Activated T-helper 1 cell treated with anti-CD3 and anti-CD28 coated beads, Interleukin-12 subunit alpha, Interleukin-12 subunit beta, Interleukin-2, Interleukin-4 antibody, amounts not matched to agents 30 ng/mL and 10 ng/mL and 1 ng/mL, durations not matched to agents 14 hours and 24 hours and 36 hours (primary cell): ENCODE measurements at regions not wholly inside any gene's neighbourhood (a gene's known extent, or its start where the extent isn't known, plus 50 kb on each side); places are given as distances from the start of the nearest gene placed in this dataset.

Experiments used
- DNase-seq: peaks from one replicate; pipeline ENCODE4 v3.0.0; 2021; ENCODE audit warnings: low spot score
- H3K27ac Mint-ChIP-seq: one replicate; pipeline ENCODE4 v1.8.0; 2021; ENCODE audit warnings: mild to moderate bottlenecking, mixed read lengths
- H3K27me3 Mint-ChIP-seq: one replicate; pipeline ENCODE4 v1.8.0; 2022; ENCODE audit warnings: mild to moderate bottlenecking, moderate library complexity, mixed read lengths; ENCODE audit not compliant: insufficient read depth
- H3K36me3 Mint-ChIP-seq: one replicate; pipeline ENCODE4 v1.8.0; 2021; ENCODE audit warnings: low read depth, mixed read lengths
- H3K4me1 Mint-ChIP-seq: one replicate; pipeline ENCODE4 v1.8.0; 2021; ENCODE audit warnings: low read depth, mixed read lengths
- H3K4me3 Mint-ChIP-seq: one replicate; pipeline ENCODE4 v1.8.0; 2021; ENCODE audit warnings: mild to moderate bottlenecking, moderate library complexity, mixed read lengths
- H3K9me3 Mint-ChIP-seq: one replicate; pipeline ENCODE4 v1.8.0; 2021; ENCODE audit warnings: mixed read lengths
- intact Hi-C: fragments of 100-400 bp; cut with micrococcal nuclease; formaldehyde crosslinking; loops from one replicate; pipeline ENCODE4 v1.15.1; 2024

DNA sequence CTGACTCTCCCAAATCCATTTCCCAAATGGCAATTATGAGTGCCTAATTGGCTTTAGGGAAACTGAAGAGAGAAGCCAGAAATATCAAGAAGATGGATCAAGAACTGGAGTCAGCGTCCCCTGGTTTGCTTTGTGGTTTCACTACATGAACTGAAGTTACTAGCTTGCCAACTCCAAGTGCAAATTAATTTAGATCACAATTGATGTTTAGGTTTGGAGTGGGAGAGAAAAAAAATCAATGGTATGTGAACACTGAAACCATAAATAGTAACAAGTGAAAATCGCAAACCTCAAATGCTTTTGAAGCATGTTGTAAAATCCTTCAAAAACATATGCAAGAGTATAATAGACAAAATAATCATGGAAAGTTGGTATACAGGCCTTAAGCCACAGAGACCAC, 1528.6 kb upstream of the SLC10A2 start:
- H3K27me3 Mint-ChIP-seq, result no peaks in the 10 kb centered on the region
- no peaks in the 10 kb centered on the region for H3K4me1 Mint-ChIP-seq
- H3K9me3 Mint-ChIP-seq, result no peaks in the 10 kb centered on the region
- H3K27ac Mint-ChIP-seq, result no peak overlapping the region
- intact Hi-C loops, result no loop called here
- H3K4me3 Mint-ChIP-seq, result no peak overlapping the region
- DNase-seq, result no peak
- H3K36me3 Mint-ChIP-seq, result no peaks in the 10 kb centered on the region

DNA sequence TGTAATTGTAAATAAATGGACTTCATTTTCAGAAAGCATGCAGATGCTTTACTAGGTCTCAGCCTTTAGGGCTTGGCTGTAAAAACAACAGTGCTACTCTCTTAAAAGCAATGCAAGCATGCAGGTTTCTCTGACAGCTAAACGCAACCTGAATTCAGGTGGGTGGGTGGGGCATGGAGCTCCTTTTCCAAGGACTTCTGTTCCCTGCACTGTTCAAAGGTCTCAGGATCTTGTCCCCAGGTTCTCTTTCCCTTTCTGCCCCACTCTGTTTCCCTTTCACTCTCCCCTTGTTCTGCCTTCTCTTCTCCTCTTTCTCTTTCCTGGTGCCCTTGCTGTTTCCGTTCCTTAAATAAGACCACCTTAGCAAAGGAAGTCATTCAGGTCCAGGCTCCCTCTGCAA, 1527.5 kb upstream of the SLC10A2 start:
- H3K9me3 Mint-ChIP-seq, result no peaks in the 10 kb centered on the region

DNA sequence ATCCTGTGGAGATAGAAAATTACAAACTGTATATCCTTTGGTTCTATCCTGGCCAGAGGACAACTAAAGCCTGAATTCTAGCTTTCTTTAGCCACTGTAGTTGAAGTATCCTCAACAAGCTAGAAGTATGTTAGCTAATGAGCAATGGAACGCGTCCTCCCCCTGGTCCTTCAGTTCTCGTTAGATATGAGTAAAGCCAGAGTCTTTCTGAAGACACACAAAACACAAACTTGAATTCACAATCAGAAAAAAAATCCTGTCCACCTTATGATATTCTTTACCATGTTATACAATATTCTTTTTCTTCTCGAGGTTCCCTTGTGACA, 1527.0 kb upstream of the SLC10A2 start:
- H3K36me3 Mint-ChIP-seq, result no peaks in the 10 kb centered on the region
- H3K4me3 Mint-ChIP-seq, result no peak overlapping the region
- intact Hi-C loops, result no loop called here
- no peak overlapping the region for H3K27ac Mint-ChIP-seq
- no peaks in the 10 kb centered on the region for H3K9me3 Mint-ChIP-seq
- peaks cover 2% of the 10 kb centered on the region for H3K27me3 Mint-ChIP-seq
- DNase-seq, result no peak
- no peaks in the 10 kb centered on the region for H3K4me1 Mint-ChIP-seq

More for the DNA sequence above, 1527.5 kb upstream of the SLC10A2 start:
- DNase-seq, result no peak
- Mint-ChIP-seq H3K27ac (no peak overlapping the region), H3K27me3 (peaks cover 1% of the 10 kb centered on the region), H3K4me3 (no peak overlapping the region), H3K4me1 (no peaks in the 10 kb centered on the region), H3K36me3 (no peaks in the 10 kb centered on the region)
- intact Hi-C loops, result no loop called here

DNA sequence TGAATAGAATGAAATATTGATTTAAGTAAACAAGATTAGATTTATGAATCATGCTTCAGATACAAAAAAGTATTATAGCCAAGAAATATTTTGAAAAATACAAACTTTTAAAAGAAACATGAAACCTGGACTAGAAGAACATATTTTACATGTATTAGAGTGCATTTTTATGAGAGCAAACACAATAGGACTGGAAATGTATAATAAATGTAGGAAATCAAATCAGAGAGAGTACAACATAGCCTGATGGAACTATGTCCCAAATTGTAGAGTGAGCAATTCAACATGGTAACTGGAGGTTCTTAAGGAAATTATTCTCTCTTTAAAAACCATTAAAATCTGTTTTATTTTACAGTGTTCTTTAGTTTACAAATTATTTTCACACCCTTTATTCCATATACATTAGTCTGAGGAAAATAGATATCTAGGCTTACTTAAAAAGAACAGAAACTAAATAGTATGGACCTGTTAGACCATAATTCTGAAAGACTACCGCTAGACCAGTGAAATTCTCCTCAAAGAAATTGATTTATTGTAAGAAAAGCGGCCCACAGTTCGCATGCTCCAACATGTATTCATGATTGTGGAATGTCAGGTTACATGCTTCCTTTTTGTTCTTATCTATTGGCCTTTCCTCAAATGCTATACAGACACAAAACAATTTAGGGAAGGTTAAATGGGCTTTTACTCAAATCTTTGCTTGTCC, 1526.5 kb upstream of the SLC10A2 start:
- DNase-seq, result no peak
- intact Hi-C loops, result no loop called here
- no peak overlapping the region for H3K4me3 Mint-ChIP-seq
- H3K27ac Mint-ChIP-seq, result no peak overlapping the region
- no peaks in the 10 kb centered on the region for H3K4me1 Mint-ChIP-seq
- no peaks in the 10 kb centered on the region for H3K36me3 Mint-ChIP-seq
- H3K27me3 Mint-ChIP-seq, result peaks cover 2% of the 10 kb centered on the region
- no peaks in the 10 kb centered on the region for H3K9me3 Mint-ChIP-seq

DNA sequence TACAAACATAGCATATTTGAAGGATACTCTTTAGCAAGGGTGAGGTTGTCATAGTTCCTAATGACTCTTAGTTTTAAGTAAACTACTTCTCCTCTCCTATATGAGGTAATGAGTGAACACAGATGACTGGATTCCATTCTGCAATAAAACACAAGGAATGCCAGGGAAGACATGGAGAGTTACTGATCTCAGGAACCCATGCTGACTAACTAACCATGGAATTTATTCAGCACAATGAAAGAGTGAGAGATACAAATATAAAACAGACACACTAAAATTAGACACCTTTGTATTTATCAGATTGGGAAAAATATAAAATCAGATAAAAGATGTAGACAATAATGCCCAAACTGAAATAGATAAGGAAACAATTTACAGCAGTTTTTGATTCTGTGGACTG, 1525.9 kb upstream of the SLC10A2 start:
- DNase-seq, result no peak
- Mint-ChIP-seq H3K4me1 (no peaks in the 10 kb centered on the region), H3K27ac (no peak overlapping the region), H3K4me3 (no peak overlapping the region), H3K27me3 (peaks cover 2% of the 10 kb centered on the region), H3K36me3 (no peaks in the 10 kb centered on the region), H3K9me3 (no peaks in the 10 kb centered on the region)
- intact Hi-C loops, result no loop called here

DNA sequence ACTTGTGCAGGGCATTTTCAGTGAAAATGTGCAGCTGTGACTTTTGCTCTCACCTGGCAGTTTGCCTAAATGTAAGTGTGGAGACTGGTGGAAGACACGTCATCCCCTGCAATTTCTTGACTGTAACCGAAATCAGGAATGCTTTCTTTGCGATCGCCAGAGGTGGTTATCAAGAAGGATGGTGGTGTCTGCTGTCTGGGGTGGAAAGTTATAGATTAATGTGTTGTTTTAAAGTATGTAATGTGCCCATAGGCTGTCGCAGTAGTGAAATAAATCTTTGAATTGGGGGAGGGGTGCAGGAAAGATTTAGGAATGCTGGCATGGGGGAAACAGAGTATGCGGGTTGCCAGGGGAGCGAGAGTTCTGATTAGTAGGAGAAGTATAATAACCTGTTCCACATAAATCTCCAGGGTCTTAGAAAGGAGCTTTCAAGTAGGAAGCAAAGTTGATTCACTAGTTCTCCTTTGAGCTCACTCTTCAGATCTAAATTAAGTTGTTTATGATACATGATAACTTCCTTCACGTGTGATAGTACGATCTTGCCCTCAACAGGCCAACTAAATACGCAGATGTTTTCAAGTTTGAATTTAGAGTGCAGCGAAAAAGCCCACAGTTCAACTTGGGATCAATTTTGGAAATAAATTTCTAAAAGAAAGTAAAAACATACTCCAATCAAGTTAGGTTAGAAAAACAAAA, 1520.0 kb upstream of the SLC10A2 start:
- H3K4me3 Mint-ChIP-seq, result no peak overlapping the region
- no peak for DNase-seq
- H3K9me3 Mint-ChIP-seq, result no peaks in the 10 kb centered on the region
- H3K4me1 Mint-ChIP-seq, result no peaks in the 10 kb centered on the region
- H3K27ac Mint-ChIP-seq, result no peak overlapping the region
- no peaks in the 10 kb centered on the region for H3K36me3 Mint-ChIP-seq
- H3K27me3 Mint-ChIP-seq, result peaks cover 2% of the 10 kb centered on the region
- intact Hi-C loops, result no loop called here

DNA sequence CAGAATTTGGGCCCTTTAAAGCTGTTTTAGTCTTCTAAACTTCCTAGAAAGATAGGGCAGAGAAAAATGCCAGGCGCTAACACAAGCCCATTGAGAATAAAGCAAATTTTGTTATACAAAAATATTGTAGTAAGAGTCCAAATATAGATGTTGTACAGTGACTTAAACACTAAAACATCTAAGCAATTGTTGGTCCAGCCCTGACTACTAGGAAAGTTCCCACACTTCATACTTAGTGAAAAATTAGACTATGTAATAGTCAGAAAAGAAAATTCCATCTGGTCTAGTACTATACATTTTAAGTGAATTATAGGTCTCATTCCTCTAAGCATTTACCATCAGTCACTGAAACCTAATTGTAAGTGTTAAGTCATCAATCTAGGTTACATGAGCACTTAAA, 1518.3 kb upstream of the SLC10A2 start:
- Mint-ChIP-seq H3K4me3 (no peak overlapping the region), H3K4me1 (no peaks in the 10 kb centered on the region), H3K27ac (no peak overlapping the region), H3K27me3 (peaks cover 2% of the 10 kb centered on the region), H3K9me3 (no peaks in the 10 kb centered on the region), H3K36me3 (no peaks in the 10 kb centered on the region)
- intact Hi-C loops, result no loop called here
- DNase-seq, result no peak

DNA sequence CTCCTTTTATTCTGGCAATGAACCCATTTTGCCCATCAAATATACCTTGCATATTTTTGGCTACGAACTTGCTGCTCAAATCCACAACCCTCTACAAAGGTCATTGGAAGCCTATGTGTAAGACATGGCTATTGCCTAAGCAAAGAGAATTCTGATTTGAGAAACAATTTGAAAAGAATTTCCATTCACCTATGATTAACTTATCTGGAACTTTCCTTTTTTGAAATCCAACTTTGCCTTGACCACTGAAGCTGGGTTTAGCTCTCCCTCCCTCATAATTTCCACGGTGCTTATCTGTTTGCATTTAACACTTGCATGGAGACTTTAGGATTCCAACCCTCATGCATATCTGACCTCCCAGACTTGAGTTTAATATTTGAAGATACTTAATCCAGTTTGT, 1514.7 kb upstream of the SLC10A2 start:
- Mint-ChIP-seq H3K4me1 (no peaks in the 10 kb centered on the region), H3K27me3 (no peaks in the 10 kb centered on the region), H3K4me3 (no peak overlapping the region), H3K9me3 (no peaks in the 10 kb centered on the region), H3K27ac (no peak overlapping the region), H3K36me3 (no peaks in the 10 kb centered on the region)
- intact Hi-C loops, result no loop called here
- DNase-seq, result no peak

DNA sequence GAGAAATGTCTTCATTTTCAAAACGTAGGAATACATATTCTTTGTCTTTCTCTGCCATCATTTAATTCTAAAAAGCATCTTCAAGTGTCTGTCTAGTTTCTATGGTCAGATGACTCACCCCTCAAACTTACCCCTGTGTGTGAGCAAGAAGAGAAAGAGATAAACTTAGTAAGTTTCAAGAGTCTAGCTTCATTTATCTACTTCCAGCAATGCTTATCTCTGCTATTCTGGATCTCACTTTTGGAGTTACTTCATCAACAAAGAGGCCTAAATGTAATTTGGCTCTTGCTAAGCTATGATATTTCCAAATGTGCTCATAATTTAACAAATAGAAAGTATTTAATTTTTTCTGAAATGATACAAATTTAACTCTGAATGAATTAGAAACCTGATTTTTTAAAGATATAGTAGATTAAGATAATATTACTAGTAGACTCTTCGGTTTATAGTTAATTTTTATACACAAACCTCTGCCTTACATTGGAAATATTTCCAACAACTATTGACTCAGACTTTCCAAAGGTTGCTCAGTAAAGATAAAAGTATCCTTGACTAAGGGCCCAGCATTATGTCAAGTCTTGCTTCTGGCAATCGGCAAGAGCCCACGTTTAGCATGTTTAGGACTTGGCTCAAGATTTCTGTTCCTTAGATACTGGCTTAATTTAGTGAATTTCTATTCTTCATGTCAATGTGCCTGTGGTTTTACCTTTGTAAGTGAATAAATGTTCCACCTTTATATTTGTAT, 1511.0 kb upstream of the SLC10A2 start:
- no peaks in the 10 kb centered on the region for H3K27me3 Mint-ChIP-seq
- no peak overlapping the region for H3K27ac Mint-ChIP-seq
- no peak for DNase-seq
- intact Hi-C loops, result no loop called here
- H3K36me3 Mint-ChIP-seq, result no peaks in the 10 kb centered on the region
- no peak overlapping the region for H3K4me3 Mint-ChIP-seq
- no peaks in the 10 kb centered on the region for H3K9me3 Mint-ChIP-seq
- H3K4me1 Mint-ChIP-seq, result no peaks in the 10 kb centered on the region

DNA sequence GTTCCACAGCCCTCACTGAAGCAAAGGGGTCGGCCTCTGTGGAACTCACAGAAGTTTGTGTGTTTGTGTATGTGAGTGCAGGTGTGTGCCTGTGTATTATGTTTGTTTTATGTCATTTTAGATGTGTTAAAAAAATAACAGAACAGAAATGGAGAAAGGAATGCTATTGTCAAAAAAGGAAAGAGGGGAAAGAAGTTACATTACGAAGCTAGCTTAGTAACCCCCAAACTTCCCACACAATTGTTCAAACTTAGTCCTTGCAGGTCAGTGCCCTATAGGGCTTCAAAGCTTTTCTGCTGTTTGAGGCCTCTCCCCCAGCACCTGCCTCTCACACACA, 1505.6 kb upstream of the SLC10A2 start:
- H3K27ac Mint-ChIP-seq, result no peak overlapping the region
- H3K27me3 Mint-ChIP-seq, result peaks cover 1% of the 10 kb centered on the region
- H3K4me3 Mint-ChIP-seq, result no peak overlapping the region
- intact Hi-C loops, result no loop called here
- no peaks in the 10 kb centered on the region for H3K9me3 Mint-ChIP-seq
- H3K36me3 Mint-ChIP-seq, result no peaks in the 10 kb centered on the region
- no peaks in the 10 kb centered on the region for H3K4me1 Mint-ChIP-seq
- no peak for DNase-seq

DNA sequence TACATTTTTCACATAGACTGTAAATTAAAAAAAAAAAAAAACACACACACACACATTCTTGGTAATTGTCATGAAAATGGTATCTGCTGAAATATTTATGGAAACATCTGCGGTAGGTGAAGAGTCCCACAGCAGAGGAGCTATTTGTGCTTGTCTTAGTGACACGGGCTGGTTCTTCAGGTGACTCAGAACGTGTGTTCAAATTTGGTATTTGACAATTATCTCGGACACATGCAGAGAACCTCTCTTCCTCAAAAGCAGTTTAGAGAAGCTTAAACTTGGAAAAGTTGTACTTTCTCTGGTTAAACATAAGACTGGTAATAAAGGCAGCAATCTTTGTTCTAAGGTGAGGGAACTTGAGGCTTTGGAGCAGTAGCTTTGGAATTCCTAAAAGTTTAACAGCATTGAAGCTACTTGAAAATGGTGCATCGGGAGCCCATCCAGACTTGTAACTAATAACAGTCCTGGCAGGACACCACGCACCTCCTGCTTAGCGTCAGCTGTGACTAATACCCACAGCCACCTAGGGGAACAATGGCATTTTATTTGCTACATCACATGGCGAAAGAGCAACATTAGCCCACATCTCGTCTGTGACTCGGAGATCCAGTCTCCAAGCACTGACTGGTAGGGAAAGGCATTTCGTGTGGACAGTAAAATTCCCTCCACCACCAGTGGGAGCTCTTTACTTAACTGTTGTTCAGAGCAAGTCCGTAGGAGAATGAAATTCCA, 1505.1 kb upstream of the SLC10A2 start:
- Mint-ChIP-seq H3K36me3 (no peaks in the 10 kb centered on the region), H3K4me1 (no peaks in the 10 kb centered on the region), H3K9me3 (no peaks in the 10 kb centered on the region), H3K27ac (no peak overlapping the region), H3K4me3 (no peak overlapping the region), H3K27me3 (peaks cover 1% of the 10 kb centered on the region)
- intact Hi-C loops, result no loop called here
- DNase-seq, result no peak

DNA sequence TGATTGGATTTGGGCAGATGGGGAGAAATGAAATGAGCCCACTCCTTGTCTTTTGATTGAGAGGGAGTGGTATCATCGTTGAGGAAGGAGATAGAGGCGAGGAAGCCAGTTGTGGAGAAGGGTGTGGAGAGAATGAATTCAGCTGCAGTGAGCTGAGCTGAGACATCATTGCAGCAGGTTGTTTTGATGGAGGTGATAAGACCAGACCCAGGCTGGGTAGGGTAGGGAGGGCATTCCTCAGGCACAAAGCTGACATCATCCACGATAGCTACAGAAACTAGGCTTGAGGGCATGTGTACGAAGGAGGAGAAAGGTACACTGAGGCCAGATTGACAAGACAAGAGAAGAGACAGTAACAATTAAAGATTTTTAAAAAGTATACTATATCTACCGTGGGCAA, 1500.9 kb upstream of the SLC10A2 start:
- Mint-ChIP-seq H3K4me1 (no peaks in the 10 kb centered on the region), H3K4me3 (no peak overlapping the region), H3K36me3 (no peaks in the 10 kb centered on the region), H3K27ac (no peak overlapping the region), H3K9me3 (peaks cover 5% of the 10 kb centered on the region), H3K27me3 (peaks cover 1% of the 10 kb centered on the region)
- DNase-seq, result no peak
- intact Hi-C loops, result no loop called here

DNA sequence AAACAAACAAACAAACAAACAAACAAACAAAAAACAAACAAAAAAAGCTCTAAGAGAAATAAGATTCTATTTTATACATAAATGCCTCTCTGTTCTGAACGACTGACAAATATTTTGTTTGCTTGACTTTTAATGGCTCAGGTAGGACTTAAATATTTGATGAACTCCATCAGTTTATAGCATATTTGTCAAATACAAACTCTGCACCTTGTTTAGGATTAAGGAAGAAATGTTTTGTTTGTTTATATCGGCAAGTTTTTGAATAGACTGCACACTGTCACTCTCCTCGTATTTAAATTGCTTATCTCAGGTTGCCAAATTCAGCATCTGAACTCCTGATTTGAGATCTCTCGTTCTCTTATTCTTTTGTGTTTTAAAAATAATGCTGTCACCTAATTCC, 1499.7 kb upstream of the SLC10A2 start:
- intact Hi-C loops, result no loop called here
- Mint-ChIP-seq H3K27ac (no peak overlapping the region), H3K4me3 (no peak overlapping the region), H3K27me3 (peaks cover 1% of the 10 kb centered on the region), H3K4me1 (no peaks in the 10 kb centered on the region), H3K9me3 (peaks cover 5% of the 10 kb centered on the region), H3K36me3 (no peaks in the 10 kb centered on the region)
- no peak for DNase-seq
